Activated CD4-positive, alpha-beta T cell treated with anti-CD3 and anti-CD28 coated beads for 36 hours (primary cell): ENCODE measurements at regions not wholly inside any gene's neighbourhood (a gene's known extent, or its start where the extent isn't known, plus 50 kb on each side); places are given as distances from the start of the nearest gene placed in this dataset.

Experiments used
- ATAC-seq: fragments of 200-7000 bp; cut with Tn5 transposase; one replicate; pipeline ENCODE4 v1.10.0; 2021; ENCODE audit warnings: mild to moderate bottlenecking, moderate library complexity
- CTCF ChIA-PET: fragments of 350-600 bp; sonication (Branson Sonifier 250); formaldehyde crosslinking; loops from one replicate; lab custom pipeline; 2021; ENCODE audit warnings: antibody characterized with exemption; lab: Charles Lee
- POLR2A ChIA-PET: fragments of 350-600 bp; sonication (Branson Sonifier 250); formaldehyde crosslinking; loops from one replicate; lab custom pipeline; 2021; ENCODE audit warnings: antibody characterized with exemption, inconsistent platforms; lab: Charles Lee
- DNase-seq: peaks from one replicate; pipeline ENCODE4 v3.0.0-alpha.2; 2020
- H3K27ac Mint-ChIP-seq: one replicate; pipeline ENCODE4 v1.8.0; 2021; ENCODE audit warnings: mixed read lengths
- H3K27me3 Mint-ChIP-seq: one replicate; pipeline ENCODE4 v1.8.0; 2021; ENCODE audit warnings: mixed read lengths
- H3K36me3 Mint-ChIP-seq: one replicate; pipeline ENCODE4 v1.8.0; 2021; ENCODE audit warnings: low read depth, mixed read lengths
- H3K4me1 Mint-ChIP-seq: one replicate; pipeline ENCODE4 v1.8.0; 2021; ENCODE audit warnings: mixed read lengths
- H3K4me3 Mint-ChIP-seq: one replicate; pipeline ENCODE4 v1.8.0; 2021; ENCODE audit warnings: mild to moderate bottlenecking, moderate library complexity, mixed read lengths
- H3K9me3 Mint-ChIP-seq: one replicate; pipeline ENCODE4 v1.8.0; 2021; ENCODE audit warnings: low read depth, mixed read lengths
- intact Hi-C, 2 experiments: fragments of 100-400 bp; cut with DNase I in 1 of 2; cut with micrococcal nuclease in 1 of 2; formaldehyde crosslinking; loops; one replicate each; pipeline versions ENCODE4 v1.14.2 to v1.15.1; 2022 to 2024; cut with DNase I, micrococcal nuclease

DNA sequence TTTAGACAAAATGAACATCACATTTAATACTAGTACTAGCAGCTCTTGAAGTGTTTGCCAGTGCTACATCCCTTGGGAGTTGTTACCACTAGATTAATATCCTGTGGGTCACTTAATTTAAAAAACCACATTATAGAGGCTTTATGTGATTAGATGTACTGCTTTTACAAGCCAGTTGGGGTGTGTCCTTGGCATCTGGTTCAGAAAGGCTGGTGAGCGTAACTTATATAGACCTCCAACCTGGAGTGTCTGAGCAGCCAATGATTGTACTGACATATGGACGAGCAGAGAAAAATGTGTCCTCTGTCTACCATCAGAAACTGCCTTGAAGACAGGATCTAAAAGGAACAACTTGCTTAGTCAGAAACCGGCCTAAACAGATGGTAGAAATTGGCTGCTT is 306.2 kb upstream of the ATP11B start:
- no peak overlapping the region for H3K27ac Mint-ChIP-seq
- H3K36me3 Mint-ChIP-seq = no peaks in the 10 kb centered on the region
- no peaks in the 10 kb centered on the region for H3K27me3 Mint-ChIP-seq
- H3K9me3 Mint-ChIP-seq = no peaks in the 10 kb centered on the region
- POLR2A ChIA-PET = no interaction called here
- no peaks in the 10 kb centered on the region for H3K4me1 Mint-ChIP-seq
- ATAC-seq (no peak), DNase-seq (no peak)
- no peak overlapping the region for H3K4me3 Mint-ChIP-seq
- CTCF ChIA-PET = no interaction called here
- intact Hi-C loops = no loop called here

DNA sequence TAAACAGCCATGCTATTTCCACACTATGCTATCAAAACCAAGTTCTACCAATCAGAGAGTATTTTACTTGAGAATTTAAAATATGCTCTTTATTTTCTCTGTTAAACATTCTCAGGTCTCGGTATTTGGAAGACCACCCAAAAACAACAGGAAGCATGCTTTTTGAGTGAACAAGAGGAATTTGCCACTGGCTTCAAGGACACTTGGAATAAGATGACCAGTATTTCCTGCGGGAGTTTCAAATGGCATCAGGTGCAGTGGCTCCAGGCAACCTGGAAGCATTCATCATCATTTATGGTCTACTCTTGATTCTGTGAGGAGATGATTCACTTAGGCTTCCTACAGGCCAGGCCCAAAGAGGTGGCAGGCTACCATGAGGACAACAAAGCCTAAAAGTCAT is 305.7 kb upstream of the ATP11B start:
- Mint-ChIP-seq H3K9me3 (no peaks in the 10 kb centered on the region), H3K4me1 (no peaks in the 10 kb centered on the region), H3K27ac (no peak overlapping the region), H3K27me3 (no peaks in the 10 kb centered on the region), H3K36me3 (no peaks in the 10 kb centered on the region), H3K4me3 (no peak overlapping the region)
- CTCF ChIA-PET = no interaction called here
- no peak for DNase-seq
- intact Hi-C loops = no loop called here
- no peak for ATAC-seq
- POLR2A ChIA-PET = no interaction called here

DNA sequence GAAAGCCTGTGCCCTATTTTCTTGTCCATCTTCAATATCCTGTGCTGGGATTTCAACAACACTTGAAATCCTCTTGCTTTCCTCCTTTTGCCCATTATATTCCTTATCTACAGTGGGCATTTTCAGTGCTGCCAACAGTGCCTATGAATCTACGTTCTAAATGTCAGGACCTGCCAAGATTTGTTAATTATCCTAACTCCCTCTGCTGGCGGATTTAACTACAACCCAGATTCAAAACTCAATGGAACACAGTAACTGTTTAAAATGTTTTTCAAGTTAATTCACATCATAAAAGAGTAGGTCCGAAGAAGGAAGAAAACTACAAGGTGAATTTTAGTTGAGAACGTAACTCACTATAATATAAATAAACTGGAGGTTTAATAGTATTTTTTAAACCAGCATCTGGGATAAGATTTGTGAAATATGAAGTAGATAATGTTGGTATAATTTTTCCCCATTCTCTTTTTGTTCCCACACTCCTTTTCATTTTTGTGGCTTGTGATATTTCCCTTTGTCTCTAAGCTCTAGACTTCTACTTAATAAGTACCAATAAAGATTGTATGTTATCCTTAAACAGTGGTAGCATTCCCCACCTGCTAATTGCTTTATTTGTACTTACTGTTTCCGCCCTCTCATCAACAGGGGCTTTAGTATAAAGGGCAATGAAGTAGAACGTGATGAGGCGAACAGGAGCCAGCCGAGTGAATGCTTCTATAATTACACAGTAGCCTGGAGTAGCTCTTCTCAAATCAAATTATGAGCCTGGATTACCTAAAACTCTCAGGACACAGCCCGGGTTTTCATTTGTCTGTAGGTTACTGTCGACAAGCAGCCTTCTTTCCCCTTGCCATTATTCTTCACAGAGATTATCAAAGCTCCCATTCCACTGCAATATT is 302.5 kb upstream of the ATP11B start:
- peak; percentile 9 for DNase-seq
- Mint-ChIP-seq H3K27me3 (no peaks in the 10 kb centered on the region), H3K4me1 (no peaks in the 10 kb centered on the region), H3K27ac (no peak overlapping the region), H3K4me3 (no peak overlapping the region), H3K36me3 (no peaks in the 10 kb centered on the region), H3K9me3 (no peaks in the 10 kb centered on the region)
- ChIA-PET POLR2A (no interaction called here), CTCF (interaction anchor here (0.7 kb wide), 1 partner anchor 357 kb away, joined by 3 read pairs; no protein-coding TSS in a partner anchor)
- no peak for ATAC-seq
- intact Hi-C loops = loop anchor here (1.0 to 10.0 kb wide), 4 partner anchors 191 to 1280 kb away; no protein-coding TSS in a partner anchor

DNA sequence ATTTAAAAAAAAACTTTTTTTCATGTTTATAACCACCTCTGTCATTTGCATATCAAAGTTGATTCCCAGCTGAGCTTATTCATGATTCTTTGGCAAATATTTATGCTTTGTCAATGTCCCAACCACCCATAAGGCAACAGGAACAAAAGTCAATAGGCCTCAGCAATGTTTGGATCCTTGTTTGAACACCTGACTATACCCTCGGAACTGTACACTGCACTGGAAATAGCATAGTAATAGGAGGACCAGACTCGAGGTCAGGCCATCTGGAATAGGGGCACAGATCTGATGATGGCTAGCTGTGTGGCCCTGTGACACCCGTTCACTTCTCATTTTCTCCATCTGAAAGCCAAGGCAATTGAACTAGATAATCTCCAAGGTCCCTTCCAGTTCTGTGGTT is 301.7 kb upstream of the ATP11B start:
- Mint-ChIP-seq H3K4me1 (no peaks in the 10 kb centered on the region), H3K9me3 (no peaks in the 10 kb centered on the region), H3K27ac (no peak overlapping the region), H3K4me3 (no peak overlapping the region), H3K36me3 (no peaks in the 10 kb centered on the region), H3K27me3 (no peaks in the 10 kb centered on the region)
- ATAC-seq = no peak
- intact Hi-C loops = loop anchor here (2.0 to 10.0 kb wide), 3 partner anchors 191 to 1281 kb away; no protein-coding TSS in a partner anchor
- ChIA-PET POLR2A (no interaction called here), CTCF (interaction anchor here (0.7 to 0.9 kb wide), 2 partner anchors 29 to 358 kb away, joined by 3 read pairs; no protein-coding TSS in a partner anchor)
- no peak for DNase-seq

DNA sequence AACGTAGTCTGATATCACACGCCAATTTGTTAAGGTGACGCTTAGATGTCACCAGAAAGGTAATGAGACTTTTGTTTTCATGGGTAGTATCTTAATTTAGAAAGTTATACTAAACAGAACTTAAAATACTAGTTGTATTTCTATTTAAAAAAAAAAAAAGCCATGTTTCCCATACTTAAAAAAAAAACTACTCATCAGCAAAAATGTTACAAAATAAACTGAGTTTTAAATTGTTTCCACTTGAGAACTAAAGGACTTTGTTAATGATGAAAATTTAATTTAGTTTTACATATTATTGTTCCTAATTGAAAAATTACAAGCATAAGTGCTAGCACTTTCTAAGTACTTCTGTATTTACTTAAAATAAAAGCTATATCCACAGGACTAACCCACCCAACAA is 300.8 kb upstream of the ATP11B start:
- DNase-seq (no peak), ATAC-seq (no peak)
- H3K36me3 Mint-ChIP-seq = no peaks in the 10 kb centered on the region
- no peak overlapping the region for H3K4me3 Mint-ChIP-seq
- ChIA-PET CTCF (interaction anchor here (0.7 to 0.9 kb wide), 2 partner anchors 30 to 781 kb away, joined by 3 to 4 read pairs; no protein-coding TSS in a partner anchor), POLR2A (no interaction called here)
- H3K27ac Mint-ChIP-seq = no peak overlapping the region
- intact Hi-C loops = loop anchor here (5.0 to 10.0 kb wide), 2 partner anchors 190 to 192 kb away; no protein-coding TSS in a partner anchor
- H3K4me1 Mint-ChIP-seq = no peaks in the 10 kb centered on the region
- no peaks in the 10 kb centered on the region for H3K27me3 Mint-ChIP-seq
- no peaks in the 10 kb centered on the region for H3K9me3 Mint-ChIP-seq

DNA sequence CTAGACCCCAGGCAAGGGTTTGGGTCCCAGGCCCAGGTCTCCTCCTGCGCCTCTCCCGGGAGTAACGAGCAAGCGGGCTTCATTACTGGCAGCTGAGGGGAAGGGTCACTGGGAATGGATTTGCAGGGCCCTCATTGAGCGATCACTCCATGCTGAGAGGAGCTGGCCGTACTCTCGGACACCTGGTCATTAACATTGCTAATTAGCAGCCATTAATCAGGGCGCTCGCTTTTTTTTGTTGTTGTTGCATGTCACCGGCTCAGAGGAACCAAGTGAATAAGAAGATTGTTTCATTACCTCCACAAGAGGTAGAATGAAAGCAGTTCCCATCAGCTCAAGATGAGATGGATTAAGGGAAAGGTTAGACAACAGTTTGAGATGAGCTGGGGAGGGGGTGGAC is 293.0 kb upstream of the ATP11B start:
- Mint-ChIP-seq H3K4me1 (no peaks in the 10 kb centered on the region), H3K4me3 (no peak overlapping the region), H3K36me3 (no peaks in the 10 kb centered on the region), H3K27ac (no peak overlapping the region), H3K27me3 (peaks cover 6% of the 10 kb centered on the region), H3K9me3 (no peaks in the 10 kb centered on the region)
- DNase-seq (no peak), ATAC-seq (no peak)
- intact Hi-C loops = no loop called here
- ChIA-PET POLR2A (no interaction called here), CTCF (no interaction called here)

DNA sequence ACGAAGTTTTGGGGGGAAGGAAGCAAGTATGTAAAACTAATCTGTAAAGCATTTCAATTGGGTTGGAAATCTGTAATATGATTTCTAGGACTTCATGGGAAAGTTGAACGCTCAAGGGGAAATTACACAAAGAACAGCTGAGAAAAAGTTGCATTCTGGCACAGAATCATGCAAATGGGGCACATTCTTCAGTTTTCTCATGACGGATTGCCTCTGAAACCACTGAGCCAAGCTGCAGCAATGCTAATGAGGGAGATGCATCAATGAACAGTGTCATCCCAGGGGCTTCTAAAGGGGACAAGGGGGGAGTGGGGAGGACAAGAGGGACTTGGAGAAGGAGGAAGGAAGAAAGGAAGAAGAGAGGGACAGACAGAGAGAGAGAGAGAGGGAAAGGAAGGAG is 291.4 kb upstream of the ATP11B start:
- H3K36me3 Mint-ChIP-seq = no peaks in the 10 kb centered on the region
- ATAC-seq (no peak), DNase-seq (no peak)
- no peak overlapping the region for H3K27ac Mint-ChIP-seq
- intact Hi-C loops = no loop called here
- no peak overlapping the region for H3K4me3 Mint-ChIP-seq
- no peaks in the 10 kb centered on the region for H3K9me3 Mint-ChIP-seq
- CTCF ChIA-PET = no interaction called here
- peaks cover 13% of the 10 kb centered on the region for H3K27me3 Mint-ChIP-seq
- no peaks in the 10 kb centered on the region for H3K4me1 Mint-ChIP-seq
- POLR2A ChIA-PET = no interaction called here

DNA sequence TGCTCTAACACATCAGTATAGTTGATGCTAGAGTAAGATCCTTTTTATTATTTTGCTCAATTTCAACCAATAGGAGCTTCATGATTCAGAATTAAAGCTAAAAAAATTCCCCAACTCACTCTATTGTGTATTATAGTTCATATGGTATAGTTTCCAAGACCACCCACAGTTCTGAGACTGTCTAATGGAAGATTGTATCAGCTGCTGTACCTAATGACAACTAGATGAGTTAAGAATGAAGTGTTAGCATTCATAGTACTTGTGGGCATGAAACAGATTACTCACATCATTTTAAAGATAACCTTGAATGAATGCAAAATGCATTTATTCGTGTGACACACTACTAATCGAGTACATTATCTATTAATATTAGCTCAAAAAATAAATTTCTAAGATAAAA is 289.9 kb upstream of the ATP11B start:
- Mint-ChIP-seq H3K9me3 (no peaks in the 10 kb centered on the region), H3K27me3 (peaks cover 11% of the 10 kb centered on the region), H3K27ac (no peak overlapping the region), H3K36me3 (no peaks in the 10 kb centered on the region), H3K4me3 (no peak overlapping the region), H3K4me1 (no peaks in the 10 kb centered on the region)
- DNase-seq (no peak), ATAC-seq (no peak)
- POLR2A ChIA-PET = no interaction called here
- CTCF ChIA-PET = no interaction called here
- intact Hi-C loops = no loop called here

DNA sequence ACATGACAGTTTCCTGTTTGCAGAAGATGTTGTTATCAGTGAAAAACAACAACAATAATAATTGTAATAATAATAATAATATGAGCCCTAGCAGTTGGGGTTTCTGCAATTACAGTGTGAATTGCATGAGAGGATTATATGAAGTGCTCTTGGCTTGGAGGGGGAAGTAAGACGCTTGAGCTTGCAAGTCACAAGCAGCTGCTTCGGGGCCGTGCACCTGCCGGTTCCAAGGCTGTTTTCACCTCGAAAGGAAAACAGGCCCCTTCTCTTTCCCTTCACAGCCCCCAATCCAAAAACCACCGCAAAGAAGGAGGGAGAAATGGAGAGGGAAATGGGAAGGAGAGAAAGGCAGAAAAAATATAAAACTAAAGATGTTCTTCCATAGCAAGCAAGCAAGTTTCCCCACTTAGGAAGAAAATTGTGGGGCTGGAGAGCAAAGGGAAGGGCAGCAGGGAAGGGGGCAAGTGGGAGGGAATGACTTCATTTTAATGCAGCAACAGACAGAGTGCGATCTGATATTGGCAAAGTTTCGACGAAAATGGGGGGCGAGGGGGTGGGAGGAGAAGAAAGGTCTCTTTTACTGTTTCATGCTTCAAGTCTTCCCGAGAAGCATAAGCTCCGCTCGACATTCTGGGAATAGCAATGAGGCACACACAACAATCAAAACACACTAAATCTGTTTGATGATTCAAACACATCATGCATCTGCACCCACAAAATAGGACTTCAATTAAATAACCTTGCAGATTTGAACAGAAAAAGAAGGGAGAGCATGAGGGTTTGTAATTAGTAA is 284.2 kb upstream of the ATP11B start:
- no peak overlapping the region for H3K27ac Mint-ChIP-seq
- H3K4me3 Mint-ChIP-seq = no peak overlapping the region
- no peaks in the 10 kb centered on the region for H3K36me3 Mint-ChIP-seq
- POLR2A ChIA-PET = no interaction called here
- H3K4me1 Mint-ChIP-seq = no peaks in the 10 kb centered on the region
- CTCF ChIA-PET = no interaction called here
- peaks cover 12% of the 10 kb centered on the region for H3K27me3 Mint-ChIP-seq
- no peak for ATAC-seq
- intact Hi-C loops = no loop called here
- DNase-seq = no peak
- H3K9me3 Mint-ChIP-seq = no peaks in the 10 kb centered on the region

DNA sequence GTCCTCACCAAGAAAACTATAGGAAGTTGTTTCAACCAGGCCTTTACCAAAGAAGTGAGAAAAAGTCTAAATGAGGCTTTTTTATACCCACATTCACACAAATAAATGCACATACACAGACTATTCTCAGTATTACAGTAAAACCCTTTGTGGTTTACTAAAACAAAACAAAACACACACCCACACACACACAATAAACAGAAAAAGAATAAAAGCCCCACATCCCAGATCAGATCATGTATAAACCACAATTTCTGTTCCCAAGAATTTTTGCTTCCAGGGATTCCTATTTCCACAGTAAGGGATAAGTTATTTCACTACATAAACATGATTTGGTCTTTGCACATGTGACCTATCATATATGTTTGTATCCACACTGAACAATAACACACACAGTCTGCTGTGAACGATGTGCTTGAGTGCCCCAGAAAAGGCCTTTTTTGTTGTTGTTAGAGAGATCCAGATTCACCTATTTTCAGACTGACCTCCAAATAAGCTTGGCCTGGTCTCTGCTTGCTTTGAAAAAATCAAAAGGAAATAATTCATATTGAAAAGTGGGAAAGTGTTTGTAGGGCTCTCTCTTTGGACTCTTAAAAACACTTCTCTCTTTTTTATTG is 283.4 kb upstream of the ATP11B start:
- Mint-ChIP-seq H3K9me3 (no peaks in the 10 kb centered on the region), H3K27ac (no peak overlapping the region), H3K4me1 (no peaks in the 10 kb centered on the region), H3K36me3 (no peaks in the 10 kb centered on the region), H3K27me3 (peaks cover 12% of the 10 kb centered on the region), H3K4me3 (no peak overlapping the region)
- DNase-seq = no peak
- POLR2A ChIA-PET = no interaction called here
- intact Hi-C loops = no loop called here
- CTCF ChIA-PET = interaction anchor here (0.6 kb wide), 1 partner anchor 178 kb away, joined by 3 read pairs; no protein-coding TSS in a partner anchor
- ATAC-seq = no peak

DNA sequence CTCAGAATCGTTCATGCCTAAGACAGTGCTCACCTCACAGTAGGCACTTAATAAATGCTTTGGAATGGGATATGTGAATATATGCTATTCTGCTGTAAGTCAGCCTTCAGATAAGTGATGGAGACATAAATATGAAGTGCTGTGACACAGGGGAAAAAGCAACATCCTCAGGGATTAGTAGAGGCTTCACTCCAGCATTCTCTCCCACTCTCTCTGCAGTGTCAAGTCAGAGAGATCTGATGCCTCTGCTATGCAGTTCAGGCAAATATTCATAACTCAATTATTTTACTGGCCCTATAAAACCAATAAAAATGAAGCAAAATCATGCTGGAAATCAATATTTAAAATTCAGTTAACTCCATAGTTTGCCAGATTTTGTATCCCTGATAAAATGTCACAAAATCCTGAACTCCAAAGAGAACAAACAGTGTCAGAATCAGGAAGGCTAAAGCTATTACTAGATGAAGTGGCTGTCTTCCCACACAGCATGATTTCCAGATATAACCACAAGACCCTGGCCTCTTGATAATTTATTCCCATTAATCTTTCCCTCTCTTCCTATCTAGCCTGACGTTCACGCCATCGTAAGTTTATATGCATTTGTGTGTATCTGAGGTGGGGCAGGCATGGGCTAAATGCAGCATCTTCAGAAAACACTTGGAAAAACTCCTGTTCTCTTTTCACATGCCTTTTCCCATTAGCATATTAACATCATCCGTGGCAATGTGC is 278.9 kb upstream of the ATP11B start:
- DNase-seq = no peak
- POLR2A ChIA-PET = no interaction called here
- intact Hi-C loops = no loop called here
- peaks cover 2% of the 10 kb centered on the region for H3K27me3 Mint-ChIP-seq
- CTCF ChIA-PET = no interaction called here
- no peak overlapping the region for H3K27ac Mint-ChIP-seq
- no peaks in the 10 kb centered on the region for H3K4me1 Mint-ChIP-seq
- no peak overlapping the region for H3K4me3 Mint-ChIP-seq
- no peaks in the 10 kb centered on the region for H3K36me3 Mint-ChIP-seq
- ATAC-seq = no peak
- no peaks in the 10 kb centered on the region for H3K9me3 Mint-ChIP-seq
